ENCODE measurements at regions not wholly inside any gene's neighbourhood (a gene's known extent, or its start where the extent isn't known, plus 50 kb on each side); places are given as distances from the start of the nearest gene placed in this dataset.
"Not testable (repeated sequence)": the region's sequence is repeated elsewhere in the genome, so short reads cannot be mapped to it uniquely, and the experiment has no call there.

GRCh38 chr22:49698616-49699015, 129.1 kb downstream of the BRD1 start:
- DNase-seq (ENCODE audit: low read depth, low spot score) = not testable (repeated sequence)

- no peak for DNase-seq (ENCODE audit: low read depth, low spot score)
These were observed 130.6 kb downstream of the BRD1 start for GRCh38 chr22:49697047-49697446.

- DNase-seq (ENCODE audit: low read depth, low spot score) = no peak
These were observed 133.0 kb downstream of the BRD1 start for GRCh38 chr22:49694462-49695260.

- no peak for DNase-seq (ENCODE audit: low read depth, low spot score)
These were observed 133.8 kb downstream of the BRD1 start for GRCh38 chr22:49693848-49694247.

GRCh38 chr22:49693416-49693815, 134.3 kb downstream of the BRD1 start:
- DNase-seq (ENCODE audit: low read depth, low spot score) = no peak

GRCh38 chr22:49692499-49693225, 135.0 kb downstream of the BRD1 start:
- no peak for DNase-seq (ENCODE audit: low read depth, low spot score)

- no peak for DNase-seq (ENCODE audit: low read depth, low spot score)
These were observed 136.4 kb downstream of the BRD1 start for GRCh38 chr22:49691256-49691655.

GRCh38 chr22:49690454-49690853, 137.2 kb downstream of the BRD1 start:
- DNase-seq (ENCODE audit: low read depth, low spot score) = no peak

GRCh38 chr22:49689858-49690257, 137.8 kb downstream of the BRD1 start:
- DNase-seq (ENCODE audit: low read depth, low spot score) = no peak

GRCh38 chr22:49689255-49689770, 138.4 kb downstream of the BRD1 start:
- no peak for DNase-seq (ENCODE audit: low read depth, low spot score)

GRCh38 chr22:49688516-49689254, 139.0 kb downstream of the BRD1 start:
- DNase-seq (ENCODE audit: low read depth, low spot score) = no peak

- no peak for DNase-seq (ENCODE audit: low read depth, low spot score)
These were observed 139.7 kb downstream of the BRD1 start for GRCh38 chr22:49687786-49688515.

GRCh38 chr22:49687333-49687732, 140.3 kb downstream of the BRD1 start:
- no peak for DNase-seq (ENCODE audit: low read depth, low spot score)

GRCh38 chr22:49686495-49687219, 141.0 kb downstream of the BRD1 start:
- DNase-seq (ENCODE audit: low read depth, low spot score) = no peak

GRCh38 chr22:49685686-49686085, 142.0 kb downstream of the BRD1 start:
- no peak for DNase-seq (ENCODE audit: low read depth, low spot score)

- DNase-seq (ENCODE audit: low read depth, low spot score) = no peak
These were observed 142.6 kb downstream of the BRD1 start for GRCh38 chr22:49685116-49685515.

- no peak for DNase-seq (ENCODE audit: low read depth, low spot score)
These were observed 144.6 kb downstream of the BRD1 start for GRCh38 chr22:49683032-49683431.

GRCh38 chr22:49680819-49681218, 146.9 kb downstream of the BRD1 start:
- DNase-seq (ENCODE audit: low read depth, low spot score) = not testable (repeated sequence)

GRCh38 chr22:49678842-49679170, 148.9 kb downstream of the BRD1 start:
- no peak for DNase-seq (ENCODE audit: low read depth, low spot score)

- no peak for DNase-seq (ENCODE audit: low read depth, low spot score)
These were observed 149.4 kb downstream of the BRD1 start for GRCh38 chr22:49678137-49678841.
